OCI-LY7 (cell line): ENCODE measurements at regions not wholly inside any gene's neighbourhood (a gene's known extent, or its start where the extent isn't known, plus 50 kb on each side); places are given as distances from the start of the nearest gene placed in this dataset.

Experiments used
- BruUV-seq: library from RNA; stranded (reverse); fragments of 400-500 nt; replicated peaks from 2 replicates; lab custom pipeline; 2021; lab: Mats Ljungman, UMichigan
- CTCF ChIA-PET: fragments of 300-600 bp; sonication (Branson Sonifier 250); formaldehyde crosslinking; loops from one replicate; lab custom pipeline; 2022; ENCODE audit warnings: antibody characterized with exemption; ENCODE audit not compliant: unreplicated experiment; lab: Charles Lee
- POLR2A ChIA-PET: fragments of 300-600 bp; sonication (Branson Sonifier 250); formaldehyde crosslinking; loops from one replicate; lab custom pipeline; 2022; ENCODE audit warnings: antibody characterized with exemption; lab: Charles Lee
- DNase-seq: peaks from one replicate; pipeline ENCODE4 v3.0.0-alpha.2; 2015; ENCODE audit warnings: low spot score
- H2AFZ ChIP-seq: fragments of 200-600 bp; sonication (generic), shearing (Covaris generic); 2 replicates; pipeline ENCODE4 v1.6.1; 2014; ENCODE audit warnings: mild to moderate bottlenecking, antibody characterized with exemption, low read length, moderate library complexity
- H3K27ac ChIP-seq: fragments of 200-600 bp; sonication (generic); 2 replicates; pipeline ENCODE4 v1.5.1; 2014; ENCODE audit warnings: mixed run types, low read depth, mild to moderate bottlenecking, moderate library complexity, low read length, inconsistent platforms; ENCODE audit not compliant: poor library complexity, severe bottlenecking
- H3K36me3 ChIP-seq: fragments of 200-600 bp; sonication (generic); 2 replicates; pipeline ENCODE4 v1.6.1; 2014; ENCODE audit warnings: mild to moderate bottlenecking, antibody characterized with exemption, low read length, moderate library complexity, mixed read lengths; ENCODE audit not compliant: insufficient read depth
- H3K4me1 ChIP-seq: fragments of 200-600 bp; sonication (generic); 2 replicates; pipeline ENCODE4 v1.5.1; 2014; ENCODE audit warnings: mild to moderate bottlenecking, low read length; ENCODE audit not compliant: insufficient read depth, poor library complexity, severe bottlenecking
- H3K4me2 ChIP-seq: fragments of 200-600 bp; sonication (generic); 2 replicates; pipeline ENCODE4 v1.6.1; 2014; ENCODE audit warnings: mild to moderate bottlenecking, low read length
- H3K4me3 ChIP-seq: fragments of 200-600 bp; sonication (generic); 2 replicates; pipeline ENCODE4 v1.5.1; 2014; ENCODE audit warnings: mild to moderate bottlenecking, low read depth, low read length; ENCODE audit not compliant: poor library complexity, severe bottlenecking
- H3K79me2 ChIP-seq: fragments of 200-600 bp; sonication (generic); 2 replicates; pipeline ENCODE4 v1.6.1; 2016; ENCODE audit warnings: low read depth, mild to moderate bottlenecking, low read length, moderate library complexity, mixed read lengths; ENCODE audit not compliant: insufficient read depth
- H3K9me2 ChIP-seq: fragments of 200-600 bp; sonication (generic); 2 replicates; pipeline ENCODE4 v1.6.1; 2016; ENCODE audit warnings: mild to moderate bottlenecking, low read length, mixed read lengths; ENCODE audit not compliant: insufficient read depth
- H3K9me3 ChIP-seq: fragments of 200-600 bp; sonication (generic); 2 replicates; pipeline ENCODE4 v1.6.1; 2014; ENCODE audit warnings: mild to moderate bottlenecking, mixed run types, low read length, mixed read lengths
- H4K20me1 ChIP-seq: fragments of 200-600 bp; sonication (generic); 2 replicates; pipeline ENCODE4 v1.6.1; 2014; ENCODE audit warnings: mild to moderate bottlenecking, antibody characterized with exemption, low read length, moderate library complexity, mixed read lengths; ENCODE audit not compliant: insufficient read depth
- CTCF ChIP-seq: fragments of 200-600 bp; sonication (generic); conservative IDR thresholded peaks from 2 replicates; pipeline ENCODE4 v1.5.1; 2014; ENCODE audit warnings: mild to moderate bottlenecking, antibody characterized with exemption, low read length, moderate library complexity, mixed read lengths
- EZH2phosphoT487 ChIP-seq: fragments of 200-600 bp; sonication (generic); IDR thresholded peaks from 2 replicates; pipeline ENCODE4 v1.6.1; 2018; ENCODE audit warnings: low read depth, borderline replicate concordance, mild to moderate bottlenecking, mixed run types, antibody characterized with exemption, low read length, moderate library complexity, mixed read lengths
- intact Hi-C: fragments of 100-400 bp; cut with micrococcal nuclease; formaldehyde crosslinking; loops from one replicate; pipeline ENCODE4 v1.10.0; 2022; ENCODE audit not compliant: unreplicated experiment

GRCh38 chr6:40932953-40933352 lies 106.1 kb downstream of the UNC5CL start:
- intact Hi-C loops: no loop called here
- Histone ChIP-seq H3K27ac (no peak overlapping the region), H3K9me2 (no peaks in the 10 kb centered on the region), H3K4me1 (no peaks in the 10 kb centered on the region), H2AFZ (no peak overlapping the region), H3K9me3 (no peaks in the 10 kb centered on the region), H4K20me1 (no peaks in the 10 kb centered on the region), H3K4me2 (no peak overlapping the region), H3K4me3 (no peak overlapping the region), H3K79me2 (no peaks in the 10 kb centered on the region), H3K36me3 (no peaks in the 10 kb centered on the region)
- no peak for DNase-seq
- POLR2A ChIA-PET: no interaction called here
- TF ChIP-seq CTCF (no peak), EZH2phosphoT487 (no peak)
- BruUV-seq: no TSS peak
- CTCF ChIA-PET: no interaction called here

- no peak for DNase-seq
- ChIA-PET POLR2A (interaction anchor here (0.7 kb wide), 1 partner anchor 599 kb away, joined by 3 read pairs; no protein-coding TSS in a partner anchor), CTCF (no interaction called here)
- Histone ChIP-seq H3K4me1 (no peaks in the 10 kb centered on the region), H3K36me3 (no peaks in the 10 kb centered on the region), H3K27ac (no peak overlapping the region), H3K9me2 (no peaks in the 10 kb centered on the region), H3K79me2 (no peaks in the 10 kb centered on the region), H2AFZ (no peak overlapping the region), H3K4me3 (no peak overlapping the region), H3K9me3 (no peaks in the 10 kb centered on the region), H4K20me1 (no peaks in the 10 kb centered on the region), H3K4me2 (no peak overlapping the region)
- no peak for TF ChIP-seq CTCF
- TF ChIP-seq EZH2phosphoT487: no peak
- no TSS peak for BruUV-seq
- intact Hi-C loops: no loop called here
Measured at GRCh38 chr6:40932366-40932765, 106.7 kb downstream of the UNC5CL start.

GRCh38 chr6:40931931-40932330 lies 107.1 kb downstream of the UNC5CL start:
- no peak overlapping the region for H3K4me2 ChIP-seq
- no peak overlapping the region for H3K4me3 ChIP-seq
- no peak overlapping the region for H3K27ac ChIP-seq
- ChIA-PET POLR2A (interaction anchor here (0.7 kb wide), 1 partner anchor 598 kb away, joined by 3 read pairs; no protein-coding TSS in a partner anchor), CTCF (no interaction called here)
- TF ChIP-seq CTCF (no peak), EZH2phosphoT487 (no peak)
- no peak overlapping the region for H2AFZ ChIP-seq
- no peak for DNase-seq
- no peaks in the 10 kb centered on the region for H3K79me2 ChIP-seq
- no peaks in the 10 kb centered on the region for H3K9me3 ChIP-seq
- intact Hi-C loops: no loop called here
- no peaks in the 10 kb centered on the region for H3K9me2 ChIP-seq
- no peaks in the 10 kb centered on the region for H3K4me1 ChIP-seq
- no peaks in the 10 kb centered on the region for H4K20me1 ChIP-seq
- no TSS peak for BruUV-seq
- H3K36me3 ChIP-seq: no peaks in the 10 kb centered on the region
